ENCODE measurements at regions not wholly inside any gene's neighbourhood (a gene's known extent, or its start where the extent isn't known, plus 50 kb on each side); places are given as distances from the start of the nearest gene placed in this dataset.

DNA sequence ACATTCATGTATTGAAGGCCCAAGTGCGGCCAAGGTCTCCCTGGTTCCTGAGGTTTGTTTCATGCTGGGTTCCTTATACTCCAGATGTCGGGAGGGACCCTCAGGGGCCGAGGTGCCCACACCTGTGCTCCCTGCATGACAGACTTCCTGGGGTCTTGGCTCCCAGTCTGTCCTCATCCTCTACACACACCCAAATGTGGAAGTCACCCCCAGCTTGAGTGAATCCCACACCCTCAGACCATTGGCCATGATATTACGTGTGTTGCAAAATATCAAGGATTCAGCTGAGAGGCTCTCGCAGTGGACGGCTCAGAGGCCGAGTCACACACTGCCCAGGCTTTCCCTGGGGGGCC, 82.2 kb upstream of the DUSP22 start:
- no peak for DNase-seq (ENCODE audit: low read depth)

- DNase-seq (ENCODE audit: low read depth), result no peak
These were observed 81.4 kb upstream of the DUSP22 start for GRCh38 chr6:210778-211374.

- DNase-seq (ENCODE audit: low read depth), result no peak
These were observed 80.3 kb upstream of the DUSP22 start for GRCh38 chr6:211871-212497.

GRCh38 chr6:213284-213683, 79.0 kb upstream of the DUSP22 start:
- DNase-seq (ENCODE audit: low read depth), result no peak

GRCh38 chr6:214428-214827, 77.9 kb upstream of the DUSP22 start:
- DNase-seq (ENCODE audit: low read depth), result no peak

- no peak for DNase-seq (ENCODE audit: low read depth)
These were observed 76.8 kb upstream of the DUSP22 start for GRCh38 chr6:215335-216034.

DNA sequence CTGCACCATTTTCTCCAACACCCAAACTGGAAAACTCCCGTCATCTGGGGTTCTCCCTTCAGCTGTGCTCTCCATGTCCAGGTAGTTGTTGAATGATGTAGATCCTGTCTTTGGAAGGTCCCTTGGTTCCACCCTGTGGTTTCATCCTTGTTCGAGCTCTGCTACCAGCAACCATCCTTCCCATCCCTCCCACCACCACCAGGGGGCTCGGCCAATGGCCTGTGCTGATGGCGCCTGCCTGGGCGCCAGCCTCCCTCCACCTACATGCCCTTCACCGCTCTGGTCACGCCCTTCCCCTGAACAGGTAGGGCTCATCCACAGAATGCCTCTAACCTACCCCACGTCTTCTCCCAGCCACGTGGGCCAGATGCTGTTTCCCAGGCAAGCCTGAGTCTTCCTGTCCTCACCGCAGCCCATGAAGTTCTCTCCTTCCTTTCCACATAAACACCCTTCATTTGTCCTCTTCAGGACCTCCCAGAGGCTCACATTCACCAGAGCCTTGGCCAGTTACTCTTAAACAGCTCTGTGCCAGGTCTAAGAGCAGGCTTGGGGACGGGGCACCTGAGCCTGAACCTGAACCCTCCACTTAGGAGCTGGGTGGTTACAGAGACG, 75.1 kb upstream of the DUSP22 start:
- no peak for DNase-seq (ENCODE audit: low read depth)

DNA sequence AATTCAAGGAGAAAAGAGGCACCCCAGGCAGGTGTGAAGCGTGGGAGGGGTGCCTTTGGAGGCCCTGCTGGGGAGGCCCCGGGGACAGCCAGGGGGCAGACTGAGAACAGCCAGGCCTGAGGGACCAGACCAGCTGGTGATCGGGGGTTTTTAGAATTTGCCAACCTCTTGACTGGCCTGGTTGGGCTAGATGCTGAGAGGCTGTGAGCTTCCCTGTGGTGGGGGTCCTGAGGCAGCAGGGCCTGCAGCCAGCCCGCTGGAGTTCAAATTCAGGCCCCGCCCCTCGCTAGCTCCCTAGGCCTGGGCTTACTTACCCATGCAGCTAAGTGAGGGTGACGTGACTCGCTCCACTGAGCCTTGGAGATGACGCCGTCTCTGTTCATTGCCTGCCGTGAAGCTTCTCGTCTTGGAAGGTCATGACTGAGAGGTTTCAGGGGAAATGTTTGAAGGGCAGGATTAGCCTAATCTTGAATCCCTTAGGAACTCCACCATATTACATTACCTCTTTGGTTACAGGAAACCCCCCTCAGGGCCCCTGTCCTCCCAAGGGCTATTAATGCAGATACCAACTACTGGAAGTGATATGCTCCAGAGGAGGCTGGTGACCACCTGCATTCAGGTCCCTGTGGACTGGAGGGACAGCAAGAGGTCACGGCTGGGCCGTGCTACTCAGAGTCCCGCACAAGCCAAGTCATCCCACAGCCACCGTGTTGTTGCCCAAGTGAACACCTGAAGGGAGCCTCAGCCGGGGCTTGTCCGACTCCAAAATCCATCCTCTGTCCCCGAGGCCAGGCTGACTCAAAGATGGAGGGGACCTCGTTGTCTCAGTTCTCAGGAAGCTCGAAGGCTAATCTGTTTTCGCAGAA, 73.9 kb upstream of the DUSP22 start:
- DNase-seq (ENCODE audit: low read depth), result no peak

GRCh38 chr6:219019-219570, 73.2 kb upstream of the DUSP22 start:
- no peak for DNase-seq (ENCODE audit: low read depth)

DNA sequence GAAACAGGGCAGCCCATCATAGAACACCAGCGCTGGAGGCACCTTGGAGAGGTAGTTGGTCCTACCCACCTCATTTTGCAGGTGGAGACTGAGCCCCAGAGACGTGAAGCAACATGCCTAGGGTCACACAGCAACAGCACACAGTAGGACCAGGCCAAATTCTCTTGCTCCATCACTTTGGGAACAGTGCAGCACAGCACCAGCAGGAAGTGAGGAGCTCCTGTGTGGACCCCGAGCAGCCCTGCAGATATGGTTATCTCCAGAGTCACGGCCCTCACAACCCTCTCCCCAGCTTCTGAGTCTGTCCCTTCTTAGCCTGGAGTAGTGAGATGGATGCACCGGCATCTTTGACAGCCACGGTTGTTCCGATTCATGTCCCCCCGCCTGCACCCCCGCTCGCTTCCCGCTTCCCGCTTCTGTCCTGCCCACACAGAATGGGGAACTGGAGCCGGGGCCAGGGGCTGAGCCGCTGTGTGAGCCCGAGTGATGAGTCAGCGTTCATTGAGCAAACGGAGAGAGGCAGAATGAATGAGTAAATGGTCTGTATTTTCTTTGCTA, 72.6 kb upstream of the DUSP22 start:
- DNase-seq (ENCODE audit: low read depth), result no peak

GRCh38 chr6:220312-220711, 72.0 kb upstream of the DUSP22 start:
- no peak for DNase-seq (ENCODE audit: low read depth)

GRCh38 chr6:220721-221475, 71.4 kb upstream of the DUSP22 start:
- no peak for DNase-seq (ENCODE audit: low read depth)

GRCh38 chr6:221531-222349, 70.5 kb upstream of the DUSP22 start:
- no peak for DNase-seq (ENCODE audit: low read depth)

GRCh38 chr6:222468-222867, 69.8 kb upstream of the DUSP22 start:
- no peak for DNase-seq (ENCODE audit: low read depth)

- DNase-seq (ENCODE audit: low read depth), result no peak
These were observed 69.2 kb upstream of the DUSP22 start for GRCh38 chr6:223136-223535.

GRCh38 chr6:223763-224162, 68.5 kb upstream of the DUSP22 start:
- DNase-seq (ENCODE audit: low read depth), result no peak

DNA sequence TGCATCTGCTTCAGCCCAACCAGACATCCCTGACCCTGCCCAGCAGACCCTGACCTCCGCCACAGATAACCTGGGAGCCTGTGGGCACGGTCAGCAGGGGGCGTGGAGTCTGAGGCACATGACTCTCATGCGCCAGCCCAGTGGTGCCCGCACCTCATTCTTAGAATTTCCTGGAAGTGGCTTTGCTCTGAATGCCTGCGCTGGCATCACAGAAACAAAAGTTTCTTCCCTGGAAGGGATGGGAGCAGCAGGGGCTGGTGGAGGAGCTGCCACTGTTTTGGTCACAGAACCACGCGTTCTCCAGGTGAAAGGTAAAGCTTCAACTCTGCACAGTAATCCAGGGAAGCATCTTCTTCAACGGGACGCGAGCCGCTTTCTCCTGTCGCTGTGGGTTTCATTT, 67.9 kb upstream of the DUSP22 start:
- DNase-seq (ENCODE audit: low read depth), result no peak

DNA sequence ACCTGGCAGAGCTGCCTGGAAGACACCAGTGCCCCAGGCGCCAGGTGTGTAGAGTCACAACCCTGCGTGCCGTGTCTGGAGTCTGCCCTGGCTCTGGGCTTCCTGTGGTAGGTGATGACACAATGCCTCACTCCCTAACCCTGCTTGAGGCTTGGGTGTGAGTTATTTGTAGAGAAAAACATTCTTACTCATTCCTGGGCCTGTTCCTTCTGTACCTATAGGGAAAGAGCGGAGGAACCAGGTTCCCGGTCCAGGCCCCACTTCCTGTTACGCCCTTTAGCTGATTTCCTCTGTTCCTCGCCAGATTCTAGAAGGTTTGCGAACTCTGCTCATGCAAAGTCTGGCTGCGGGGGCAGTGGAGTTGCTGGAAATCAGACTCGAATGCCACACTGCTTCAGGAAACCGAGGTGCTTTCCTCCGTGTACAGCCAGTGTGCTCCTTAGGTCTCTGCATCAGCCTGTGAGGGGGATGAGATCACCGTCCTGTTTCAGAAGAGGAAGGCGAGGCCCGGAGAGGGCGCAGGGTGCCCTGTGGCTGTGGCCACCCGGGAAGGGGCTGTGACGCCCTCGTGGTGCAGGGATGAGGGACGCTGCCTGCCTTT, 67.1 kb upstream of the DUSP22 start:
- no peak for DNase-seq (ENCODE audit: low read depth)

- no peak for DNase-seq (ENCODE audit: low read depth)
These were observed 66.4 kb upstream of the DUSP22 start for GRCh38 chr6:225907-226306.

All from GM04504 (cell line).